ENCODE measurements at regions not wholly inside any gene's neighbourhood (a gene's known extent, or its start where the extent isn't known, plus 50 kb on each side); places are given as distances from the start of the nearest gene placed in this dataset.

DNA sequence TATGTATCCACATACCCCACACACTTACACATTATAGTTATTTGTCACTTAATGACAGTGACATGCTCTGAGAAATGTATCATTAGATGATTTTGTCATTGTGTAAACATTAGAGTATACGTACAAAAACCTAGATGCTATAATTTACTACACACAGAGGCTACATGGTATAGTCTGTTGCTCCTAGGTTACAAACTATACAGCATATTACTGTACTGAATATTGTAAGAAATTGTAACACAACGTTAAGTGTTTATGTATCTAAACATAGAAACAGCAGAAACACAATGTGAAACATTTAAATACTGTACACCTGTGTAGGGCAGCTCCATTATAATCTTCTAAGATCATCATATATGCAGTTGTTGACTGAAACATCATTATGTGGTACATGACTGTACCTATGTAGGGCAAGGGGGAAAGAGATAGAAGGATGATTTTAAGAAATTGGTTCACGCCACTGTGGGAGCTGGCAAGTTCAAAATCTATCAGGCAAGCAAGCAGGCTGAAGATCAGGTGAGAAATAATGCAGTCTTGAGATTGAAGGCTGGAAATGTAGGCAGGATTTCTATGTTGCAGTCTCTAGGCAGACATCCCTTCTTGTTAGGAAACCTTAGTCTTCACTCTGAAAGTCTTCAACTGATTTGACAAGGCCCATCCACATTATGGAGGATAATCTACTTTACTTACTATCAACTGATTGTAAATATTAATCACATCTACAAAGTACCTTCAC is 78.0 kb upstream of the CPEB2 start:
- TF ChIP-seq, protein P1, sequence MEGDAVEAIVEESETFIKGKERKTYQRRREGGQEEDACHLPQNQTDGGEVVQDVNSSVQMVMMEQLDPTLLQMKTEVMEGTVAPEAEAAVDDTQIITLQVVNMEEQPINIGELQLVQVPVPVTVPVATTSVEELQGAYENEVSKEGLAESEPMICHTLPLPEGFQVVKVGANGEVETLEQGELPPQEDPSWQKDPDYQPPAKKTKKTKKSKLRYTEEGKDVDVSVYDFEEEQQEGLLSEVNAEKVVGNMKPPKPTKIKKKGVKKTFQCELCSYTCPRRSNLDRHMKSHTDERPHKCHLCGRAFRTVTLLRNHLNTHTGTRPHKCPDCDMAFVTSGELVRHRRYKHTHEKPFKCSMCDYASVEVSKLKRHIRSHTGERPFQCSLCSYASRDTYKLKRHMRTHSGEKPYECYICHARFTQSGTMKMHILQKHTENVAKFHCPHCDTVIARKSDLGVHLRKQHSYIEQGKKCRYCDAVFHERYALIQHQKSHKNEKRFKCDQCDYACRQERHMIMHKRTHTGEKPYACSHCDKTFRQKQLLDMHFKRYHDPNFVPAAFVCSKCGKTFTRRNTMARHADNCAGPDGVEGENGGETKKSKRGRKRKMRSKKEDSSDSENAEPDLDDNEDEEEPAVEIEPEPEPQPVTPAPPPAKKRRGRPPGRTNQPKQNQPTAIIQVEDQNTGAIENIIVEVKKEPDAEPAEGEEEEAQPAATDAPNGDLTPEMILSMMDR (IDR thresholded peaks at IDR 0.05), result no peak
- TF ChIP-seq POLR2A (IDR thresholded peaks at IDR 0.05) (no peak), POLR2AphosphoS5 (IDR thresholded peaks at IDR 0.05) (no peak)
